ENCODE measurements at regions not wholly inside any gene's neighbourhood (a gene's known extent, or its start where the extent isn't known, plus 50 kb on each side); places are given as distances from the start of the nearest gene placed in this dataset.
A peak's percentile ranks its signal among the peaks of the same experiment; 100 is the strongest.

- Histone ChIP-seq H3K79me2 (ENCODE audit: low read length) (no peaks in the 10 kb centered on the region), H3K4me2 (ENCODE audit: low read length) (no peak overlapping the region)
- POLR2A ChIA-PET (ENCODE audit: unreplicated experiment), result no interaction called here
Measured at GRCh38 chr20:56776345-56776744, 147.2 kb downstream of the TFAP2C start.

GRCh38 chr20:56778765-56779195 is 149.7 kb downstream of the TFAP2C start:
- intact Hi-C loops (cut with micrococcal nuclease), result no loop called here
- no peak for TF ChIP-seq EZH2phosphoT487 (IDR thresholded peaks at IDR 0.05; ENCODE audit: borderline replicate concordance, low read length)
- no peak overlapping the region for H3K9ac ChIP-seq (ENCODE audit: low read length)
- H3K27ac ChIP-seq (ENCODE audit: low read length), result no peak overlapping the region
- no peak overlapping the region for H3K4me2 ChIP-seq (ENCODE audit: low read length)
- H3K9me3 ChIP-seq (ENCODE audit: low read length), result no peaks in the 10 kb centered on the region
- H3K4me3 ChIP-seq (ENCODE audit: low read length), result no peak overlapping the region
- no peaks in the 10 kb centered on the region for H3F3A ChIP-seq (ENCODE audit: low read length, unreplicated experiment)
- no peaks in the 10 kb centered on the region for H4K20me1 ChIP-seq (ENCODE audit: low read length)
- no TSS peak for BruUV-seq (replicated peaks)
- no peak for DNase-seq
- no peaks in the 10 kb centered on the region for H3K27me3 ChIP-seq (ENCODE audit: low read length)
- H2AFZ ChIP-seq (ENCODE audit: low read length), result 0 out of 2 replicates have a peak overlapping the region, but pooled peaks have one; percentile 5
- H3K9me2 ChIP-seq (replicated peaks; ENCODE audit: low read length), result no peaks in the 10 kb centered on the region
- no peaks in the 10 kb centered on the region for H3K36me3 ChIP-seq (ENCODE audit: low read depth, low read length)
- peaks cover 6% of the 10 kb centered on the region for H3K4me1 ChIP-seq (ENCODE audit: insufficient read depth, low read length)
- ChIA-PET CTCF (no interaction called here), POLR2A (ENCODE audit: unreplicated experiment) (no interaction called here)
- ATAC-seq, result no peak
- H3K79me2 ChIP-seq (ENCODE audit: low read length), result no peaks in the 10 kb centered on the region

More at GRCh38 chr20:56776345-56776744, 147.2 kb downstream of the TFAP2C start:
- TF ChIP-seq CTCF (conservative IDR thresholded peaks at IDR 0.05; ENCODE audit: low read depth, low read length) (no peak), EZH2 (IDR thresholded peaks at IDR 0.05; ENCODE audit: low read length, unreplicated experiment) (no peak), EZH2phosphoT487 (IDR thresholded peaks at IDR 0.05; ENCODE audit: borderline replicate concordance, low read length) (no peak)
- intact Hi-C loops (cut with micrococcal nuclease), result no loop called here
- no TSS peak for BruUV-seq (replicated peaks)
- no peaks in the 10 kb centered on the region for H3K9me2 ChIP-seq (replicated peaks; ENCODE audit: low read length)
- H4K20me1 ChIP-seq (ENCODE audit: low read length), result no peaks in the 10 kb centered on the region
- H2AFZ ChIP-seq (ENCODE audit: low read length), result no peak overlapping the region
- CTCF ChIA-PET, result interaction anchor here (0.6 kb wide), 1 partner anchor 27 kb away, joined by 3 read pairs; no protein-coding TSS in a partner anchor
- no peaks in the 10 kb centered on the region for H3K4me1 ChIP-seq (ENCODE audit: insufficient read depth, low read length)
- H3F3A ChIP-seq (ENCODE audit: low read length, unreplicated experiment), result no peaks in the 10 kb centered on the region
- no peaks in the 10 kb centered on the region for H3K27me3 ChIP-seq (ENCODE audit: low read length)
- no peak overlapping the region for H3K4me3 ChIP-seq (ENCODE audit: low read length)
- ATAC-seq (no peak), DNase-seq (no peak)
- no peaks in the 10 kb centered on the region for H3K36me3 ChIP-seq (ENCODE audit: low read depth, low read length)
- no peak overlapping the region for H3K27ac ChIP-seq (ENCODE audit: low read length)
- H3K9me3 ChIP-seq (ENCODE audit: low read length), result no peaks in the 10 kb centered on the region
- H3K9ac ChIP-seq (ENCODE audit: low read length), result no peak overlapping the region

GRCh38 chr20:56779452-56780143 is 150.5 kb downstream of the TFAP2C start:
- intact Hi-C loops (cut with micrococcal nuclease), result no loop called here
- no TSS peak for BruUV-seq (replicated peaks)
- H2AFZ ChIP-seq (ENCODE audit: low read length), result 0 out of 2 replicates have a peak overlapping the region, but pooled peaks have one; percentile 5
- H3K9me3 ChIP-seq (ENCODE audit: low read length), result no peaks in the 10 kb centered on the region
- no peaks in the 10 kb centered on the region for H3K9me2 ChIP-seq (replicated peaks; ENCODE audit: low read length)
- no peaks in the 10 kb centered on the region for H3K79me2 ChIP-seq (ENCODE audit: low read length)
- H3K4me2 ChIP-seq (ENCODE audit: low read length), result no peak overlapping the region
- no peak for ATAC-seq
- ChIA-PET CTCF (interaction anchor here (0.6 kb wide), 1 partner anchor 209 kb away, joined by 3 read pairs; no protein-coding TSS in a partner anchor), POLR2A (ENCODE audit: unreplicated experiment) (no interaction called here)
- peaks cover 14% of the 10 kb centered on the region for H3K4me1 ChIP-seq (ENCODE audit: insufficient read depth, low read length)
- H3K4me3 ChIP-seq (ENCODE audit: low read length), result no peak overlapping the region
- no peaks in the 10 kb centered on the region for H4K20me1 ChIP-seq (ENCODE audit: low read length)
- H3K27me3 ChIP-seq (ENCODE audit: low read length), result no peaks in the 10 kb centered on the region
- H3K9ac ChIP-seq (ENCODE audit: low read length), result no peak overlapping the region
- H3K27ac ChIP-seq (ENCODE audit: low read length), result no peak overlapping the region
- H3K36me3 ChIP-seq (ENCODE audit: low read depth, low read length), result no peaks in the 10 kb centered on the region
- no peaks in the 10 kb centered on the region for H3F3A ChIP-seq (ENCODE audit: low read length, unreplicated experiment)
- TF ChIP-seq EZH2 (IDR thresholded peaks at IDR 0.05; ENCODE audit: low read length, unreplicated experiment), result no peak
- no peak for TF ChIP-seq EZH2phosphoT487 (IDR thresholded peaks at IDR 0.05; ENCODE audit: borderline replicate concordance, low read length)
- no peak for TF ChIP-seq CTCF (conservative IDR thresholded peaks at IDR 0.05; ENCODE audit: low read depth, low read length)
- DNase-seq, result no peak

All from PC-3 (cell line).